ENCODE measurements at regions not wholly inside any gene's neighbourhood (a gene's known extent, or its start where the extent isn't known, plus 50 kb on each side); places are given as distances from the start of the nearest gene placed in this dataset.

DNA sequence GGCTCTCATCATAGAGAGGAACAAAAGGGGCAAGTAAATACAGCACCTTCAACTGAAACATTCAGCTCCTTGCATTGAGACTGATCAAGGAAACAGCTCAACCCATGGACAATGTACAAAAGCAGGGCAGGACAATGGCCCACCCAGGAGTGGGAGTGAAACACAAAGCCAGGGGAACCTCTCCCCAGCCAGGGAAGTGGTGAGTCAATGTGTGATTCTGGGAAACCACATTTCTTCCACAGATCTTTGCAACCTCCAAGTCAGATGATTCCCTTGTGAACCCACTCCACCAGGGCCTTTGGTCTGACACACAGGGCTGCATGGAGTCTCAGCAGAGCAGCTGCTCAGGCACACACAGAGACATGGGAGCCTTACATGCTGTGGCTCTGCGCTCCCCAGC lies 294.5 kb downstream of the NR4A2 start:
- intact Hi-C loops (cut with DNase I; ENCODE audit: low total_unique reads): no loop called here
- Histone ChIP-seq H3K4me3 (no peak overlapping the region), H3K27ac (no peak overlapping the region)

DNA sequence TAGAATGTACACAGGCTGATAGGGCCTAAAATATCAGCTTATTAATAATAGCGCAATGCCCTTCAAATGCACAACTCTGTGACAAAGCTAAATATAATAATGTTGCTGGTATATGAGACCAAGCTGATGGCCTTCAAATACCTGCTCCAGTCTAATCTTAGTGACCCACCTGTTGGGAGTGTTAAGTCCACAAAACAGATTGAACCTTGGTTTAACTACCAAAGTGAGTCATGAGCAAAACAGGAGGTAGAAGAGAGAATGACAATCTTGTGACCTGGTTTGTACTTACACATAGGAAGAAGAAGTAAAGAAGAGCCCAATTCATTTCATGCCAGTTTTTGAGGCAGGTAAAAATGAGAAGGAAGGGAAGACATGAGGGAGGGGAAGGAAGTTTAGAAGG lies 295.0 kb downstream of the NR4A2 start:
- H3K27ac ChIP-seq: no peak overlapping the region
- no peaks in the 10 kb centered on the region for H3K36me3 ChIP-seq
- H3K4me1 ChIP-seq: no peaks in the 10 kb centered on the region
- TF ChIP-seq, protein P1, sequence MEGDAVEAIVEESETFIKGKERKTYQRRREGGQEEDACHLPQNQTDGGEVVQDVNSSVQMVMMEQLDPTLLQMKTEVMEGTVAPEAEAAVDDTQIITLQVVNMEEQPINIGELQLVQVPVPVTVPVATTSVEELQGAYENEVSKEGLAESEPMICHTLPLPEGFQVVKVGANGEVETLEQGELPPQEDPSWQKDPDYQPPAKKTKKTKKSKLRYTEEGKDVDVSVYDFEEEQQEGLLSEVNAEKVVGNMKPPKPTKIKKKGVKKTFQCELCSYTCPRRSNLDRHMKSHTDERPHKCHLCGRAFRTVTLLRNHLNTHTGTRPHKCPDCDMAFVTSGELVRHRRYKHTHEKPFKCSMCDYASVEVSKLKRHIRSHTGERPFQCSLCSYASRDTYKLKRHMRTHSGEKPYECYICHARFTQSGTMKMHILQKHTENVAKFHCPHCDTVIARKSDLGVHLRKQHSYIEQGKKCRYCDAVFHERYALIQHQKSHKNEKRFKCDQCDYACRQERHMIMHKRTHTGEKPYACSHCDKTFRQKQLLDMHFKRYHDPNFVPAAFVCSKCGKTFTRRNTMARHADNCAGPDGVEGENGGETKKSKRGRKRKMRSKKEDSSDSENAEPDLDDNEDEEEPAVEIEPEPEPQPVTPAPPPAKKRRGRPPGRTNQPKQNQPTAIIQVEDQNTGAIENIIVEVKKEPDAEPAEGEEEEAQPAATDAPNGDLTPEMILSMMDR (IDR thresholded peaks at IDR 0.05): no peak
- no peaks in the 10 kb centered on the region for H3K9me3 ChIP-seq
- no peak for DNase-seq
- H3K4me3 ChIP-seq: no peak overlapping the region
- intact Hi-C loops (cut with DNase I; ENCODE audit: low total_unique reads): no loop called here
- no peaks in the 10 kb centered on the region for H3K27me3 ChIP-seq

More for the DNA sequence above, 294.5 kb downstream of the NR4A2 start:
- TF ChIP-seq, protein P1 (IDR thresholded peaks at IDR 0.05): no peak
- H3K36me3 ChIP-seq: no peaks in the 10 kb centered on the region
- no peaks in the 10 kb centered on the region for H3K27me3 ChIP-seq
- H3K4me1 ChIP-seq: no peaks in the 10 kb centered on the region
- no peaks in the 10 kb centered on the region for H3K9me3 ChIP-seq
- DNase-seq: no peak

DNA sequence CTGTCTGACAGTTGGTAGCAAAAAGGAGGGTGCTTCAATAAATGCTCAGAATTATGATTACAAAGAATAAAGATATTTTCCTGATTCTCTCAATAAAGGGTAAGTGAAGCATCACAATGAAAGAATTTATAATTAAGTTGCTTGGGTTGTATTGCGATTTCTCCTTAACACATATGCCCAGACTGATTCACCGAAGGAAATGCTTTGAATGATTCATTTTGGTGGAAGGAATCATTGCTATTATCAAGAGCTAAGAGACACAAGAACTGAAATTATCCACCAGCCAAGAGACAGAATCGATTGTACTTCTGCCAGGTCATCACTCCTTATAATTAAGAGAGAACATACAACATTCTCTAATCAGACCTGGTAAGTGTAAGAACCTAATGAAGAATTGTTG lies 301.4 kb downstream of the NR4A2 start:
- no peak for DNase-seq
- no peaks in the 10 kb centered on the region for H3K27me3 ChIP-seq
- intact Hi-C loops (cut with DNase I; ENCODE audit: low total_unique reads): no loop called here
- no peak overlapping the region for H3K4me3 ChIP-seq
- no peaks in the 10 kb centered on the region for H3K36me3 ChIP-seq
- no peak overlapping the region for H3K27ac ChIP-seq
- H3K9me3 ChIP-seq: no peaks in the 10 kb centered on the region
- TF ChIP-seq, protein P1 (IDR thresholded peaks at IDR 0.05): no peak
- H3K4me1 ChIP-seq: no peaks in the 10 kb centered on the region

- Histone ChIP-seq H3K4me3 (no peak overlapping the region), H3K9me3 (no peaks in the 10 kb centered on the region), H3K36me3 (no peaks in the 10 kb centered on the region), H3K4me1 (no peaks in the 10 kb centered on the region), H3K27ac (no peak overlapping the region), H3K27me3 (no peaks in the 10 kb centered on the region)
- DNase-seq: no peak
- TF ChIP-seq, protein P1 (IDR thresholded peaks at IDR 0.05): no peak
- intact Hi-C loops (cut with DNase I; ENCODE audit: low total_unique reads): no loop called here
These were observed 309.2 kb downstream of the NR4A2 start for GRCh38 chr2:156023229-156023869.

GRCh38 chr2:156021146-156022040 lies 311.1 kb downstream of the NR4A2 start:
- Histone ChIP-seq H3K27me3 (no peaks in the 10 kb centered on the region), H3K4me3 (no peak overlapping the region), H3K36me3 (no peaks in the 10 kb centered on the region), H3K9me3 (no peaks in the 10 kb centered on the region), H3K4me1 (no peaks in the 10 kb centered on the region), H3K27ac (no peak overlapping the region)
- TF ChIP-seq, protein P1 (IDR thresholded peaks at IDR 0.05): no peak
- intact Hi-C loops (cut with DNase I; ENCODE audit: low total_unique reads): no loop called here
- DNase-seq: no peak
